Stimulated activated CD8-positive, alpha-beta memory T cell treated with anti-CD3 and anti-CD28 coated beads, Interleukin-7, amount 100 ng/mL, for 48 hours (primary cell): ENCODE measurements at regions not wholly inside any gene's neighbourhood (a gene's known extent, or its start where the extent isn't known, plus 50 kb on each side); places are given as distances from the start of the nearest gene placed in this dataset.
A peak's percentile ranks its signal among the peaks of the same experiment; 100 is the strongest.
"Not testable (repeated sequence)": the region's sequence is repeated elsewhere in the genome, so short reads cannot be mapped to it uniquely, and the experiment has no call there.

Experiments used
- DNase-seq, 2 donors: peaks; one replicate each; pipeline ENCODE4 v3.0.0-alpha.2; 2020; ENCODE audit warnings: low read depth in 1 of 2; ENCODE audit errors: extremely low read depth in 1 of 2

GRCh38 chr4:170853422-170854021 lies 763.8 kb upstream of the AADAT start:
- peak in 1 of 2 donors; percentile 5 for DNase-seq

- DNase-seq = no peak
Observed at GRCh38 chr4:170849969-170850368, 760.2 kb upstream of the AADAT start.

- no peak for DNase-seq
Observed at GRCh38 chr4:170827562-170828274, 738.0 kb upstream of the AADAT start.

- no peak for DNase-seq
Observed at GRCh38 chr4:170818786-170819185, 729.0 kb upstream of the AADAT start.

- no peak for DNase-seq
Observed at GRCh38 chr4:170805352-170805751, 715.6 kb upstream of the AADAT start.

GRCh38 chr4:170804930-170805329 lies 715.2 kb upstream of the AADAT start:
- DNase-seq = no peak

- no peak for DNase-seq
Observed at GRCh38 chr4:170803492-170803891, 713.7 kb upstream of the AADAT start.

GRCh38 chr4:170801771-170802170 lies 712.0 kb upstream of the AADAT start:
- DNase-seq = no peak

- no peak for DNase-seq
Observed at GRCh38 chr4:170794525-170794924, 704.8 kb upstream of the AADAT start.

- DNase-seq = not testable (repeated sequence)
Observed at GRCh38 chr4:170788540-170789051, 698.8 kb upstream of the AADAT start.

- DNase-seq = no peak
Observed at GRCh38 chr4:170777663-170778062, 687.9 kb upstream of the AADAT start.

GRCh38 chr4:170776983-170777382 lies 687.2 kb upstream of the AADAT start:
- DNase-seq = no peak

- no peak for DNase-seq
Observed at GRCh38 chr4:170775851-170776250, 686.1 kb upstream of the AADAT start.

GRCh38 chr4:170773709-170774273 lies 684.0 kb upstream of the AADAT start:
- no peak for DNase-seq

GRCh38 chr4:170772429-170772828 lies 682.7 kb upstream of the AADAT start:
- no peak for DNase-seq

GRCh38 chr4:170770664-170771063 lies 680.9 kb upstream of the AADAT start:
- DNase-seq = no peak

GRCh38 chr4:170769862-170770261 lies 680.1 kb upstream of the AADAT start:
- DNase-seq = no peak

- no peak for DNase-seq
Observed at GRCh38 chr4:170758988-170759387, 669.2 kb upstream of the AADAT start.

GRCh38 chr4:170750519-170750918 lies 660.8 kb upstream of the AADAT start:
- DNase-seq = no peak

GRCh38 chr4:170748975-170749374 lies 659.2 kb upstream of the AADAT start:
- no peak for DNase-seq

- DNase-seq = no peak
Observed at GRCh38 chr4:170743633-170744032, 653.9 kb upstream of the AADAT start.

GRCh38 chr4:170741856-170742255 lies 652.1 kb upstream of the AADAT start:
- DNase-seq = no peak
